GM19395 (cell line): ENCODE measurements at regions not wholly inside any gene's neighbourhood (a gene's known extent, or its start where the extent isn't known, plus 50 kb on each side); places are given as distances from the start of the nearest gene placed in this dataset.
"Not testable (repeated sequence)": the region's sequence is repeated elsewhere in the genome, so short reads cannot be mapped to it uniquely, and the experiment has no call there.

Experiments
- ATAC-seq: cut with Tn5 transposase; IDR thresholded peaks from one replicate; pipeline ENCODE4 v1.9.1; 2021; ENCODE audit warnings: mild to moderate bottlenecking, moderate library complexity; ENCODE audit not compliant: unreplicated experiment

DNA sequence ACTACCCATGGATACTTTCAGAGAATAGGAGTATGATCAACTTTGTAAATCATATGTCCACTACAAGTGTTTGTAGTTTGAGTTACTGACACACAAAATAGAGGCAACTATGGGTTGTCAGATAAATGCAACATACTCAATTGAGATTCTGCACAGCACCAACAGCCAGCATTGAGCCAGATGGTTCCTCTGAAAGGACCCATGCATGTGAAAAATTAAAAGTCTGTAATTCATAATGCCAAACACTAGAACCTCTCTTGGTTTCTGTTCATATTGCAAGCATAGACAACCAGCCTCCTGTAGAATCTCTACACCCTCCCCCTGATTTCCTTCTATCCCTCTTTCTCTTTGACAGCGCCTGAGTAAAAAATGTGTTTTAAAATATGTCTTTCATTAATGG, 831.0 kb downstream of the C12orf50 start:
- ATAC-seq, result no peak

DNA sequence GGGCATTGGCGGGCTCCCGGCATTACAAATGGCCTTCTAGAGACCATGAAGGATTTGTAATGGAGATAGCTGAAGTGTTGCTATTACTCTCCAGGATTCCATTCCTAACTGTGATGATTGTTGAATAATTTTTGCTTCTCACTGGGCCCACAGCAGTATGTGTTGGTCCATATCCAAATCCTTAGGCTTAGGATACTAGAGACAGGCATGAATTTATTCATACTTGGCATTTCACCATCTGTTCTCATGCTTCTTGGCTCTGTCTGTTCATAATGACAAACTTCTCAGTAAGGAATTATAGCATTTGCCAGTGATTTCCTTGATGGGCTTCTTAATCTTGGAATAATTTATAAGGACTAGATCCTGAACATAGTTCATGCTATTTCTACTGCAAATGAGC, 832.9 kb downstream of the C12orf50 start:
- no peak for ATAC-seq

DNA sequence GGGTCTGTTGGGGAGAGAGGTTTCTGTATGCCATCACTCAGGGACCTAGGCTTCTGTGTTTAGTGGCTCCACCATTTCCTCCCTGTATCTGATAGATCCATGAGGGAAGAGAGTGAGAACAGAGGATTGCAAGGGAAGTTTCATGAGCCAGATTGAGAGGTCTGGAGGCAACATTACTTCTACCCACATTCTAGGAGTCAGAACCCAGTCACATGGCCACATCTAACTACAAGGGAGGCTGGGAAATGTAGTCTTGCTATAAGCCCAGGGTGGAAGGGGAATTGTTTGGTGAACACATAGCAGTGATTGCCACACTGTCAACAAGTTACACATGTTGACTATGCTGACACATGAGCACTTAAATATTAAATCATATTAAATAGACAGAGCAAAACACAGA, 834.8 kb downstream of the C12orf50 start:
- not testable (repeated sequence) for ATAC-seq

DNA sequence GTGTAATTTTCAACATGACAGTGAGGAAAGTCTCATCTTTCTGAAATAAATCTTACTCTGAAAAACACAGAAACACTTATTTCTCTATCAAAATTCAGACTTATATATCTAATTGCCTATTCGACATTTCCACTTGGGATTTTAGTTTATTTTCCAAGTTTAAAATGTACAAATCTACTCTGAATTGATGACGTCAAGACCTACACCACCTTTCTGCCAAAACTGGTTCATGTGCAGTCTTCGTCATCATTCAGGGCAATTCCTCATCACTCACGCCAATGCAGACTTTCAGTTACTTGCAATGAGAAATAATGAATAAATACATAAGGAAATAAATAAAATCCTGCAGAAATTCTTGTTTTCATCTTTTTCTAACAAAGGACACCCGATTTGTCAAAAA, 843.8 kb downstream of the C12orf50 start:
- no peak for ATAC-seq

DNA sequence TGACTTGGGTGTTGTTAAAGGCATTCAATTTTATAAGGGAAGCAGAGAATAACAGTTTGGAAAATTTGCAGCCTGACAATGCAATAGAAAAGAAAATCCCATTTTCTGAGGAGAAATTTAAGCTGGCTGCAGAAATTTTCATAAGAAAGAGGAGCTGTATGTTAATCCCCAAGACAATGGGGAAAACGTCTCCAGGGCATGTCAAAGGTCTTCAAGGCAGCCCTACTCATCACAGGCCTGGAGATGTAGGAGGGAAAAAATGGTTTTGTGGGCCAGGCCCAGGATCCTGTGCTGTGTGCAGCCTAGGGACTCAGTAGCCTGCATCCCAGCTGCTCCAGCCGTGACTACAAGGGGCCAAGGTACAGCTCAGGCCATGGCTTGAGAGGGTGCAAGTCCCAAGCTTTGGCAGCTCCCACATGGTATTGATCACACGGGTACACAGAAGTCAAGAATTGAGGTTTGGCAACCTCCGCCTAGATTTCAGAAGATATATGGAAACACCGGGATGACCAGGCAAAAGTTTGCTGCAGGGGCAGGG, 846.4 kb downstream of the C12orf50 start:
- no peak for ATAC-seq

DNA sequence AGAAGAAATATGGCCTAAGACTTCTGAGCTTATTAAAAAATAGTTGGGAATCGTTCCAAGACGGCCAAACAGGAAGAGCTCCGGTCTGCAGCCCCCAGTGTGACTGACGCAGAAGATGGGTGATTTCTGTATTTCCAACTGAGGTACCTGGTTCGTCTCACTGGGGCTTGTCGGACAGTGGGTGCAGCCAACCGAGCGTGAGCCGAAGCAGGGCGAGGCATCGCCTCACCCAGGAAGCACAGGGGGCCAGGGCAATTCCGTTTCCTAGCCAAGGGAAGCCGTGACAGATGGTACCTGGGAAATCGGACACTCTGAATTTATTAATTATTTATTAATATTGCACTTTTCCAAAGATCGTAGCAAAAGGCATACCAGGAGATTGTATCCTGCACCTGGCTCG, 857.8 kb downstream of the C12orf50 start:
- ATAC-seq, result no peak

DNA sequence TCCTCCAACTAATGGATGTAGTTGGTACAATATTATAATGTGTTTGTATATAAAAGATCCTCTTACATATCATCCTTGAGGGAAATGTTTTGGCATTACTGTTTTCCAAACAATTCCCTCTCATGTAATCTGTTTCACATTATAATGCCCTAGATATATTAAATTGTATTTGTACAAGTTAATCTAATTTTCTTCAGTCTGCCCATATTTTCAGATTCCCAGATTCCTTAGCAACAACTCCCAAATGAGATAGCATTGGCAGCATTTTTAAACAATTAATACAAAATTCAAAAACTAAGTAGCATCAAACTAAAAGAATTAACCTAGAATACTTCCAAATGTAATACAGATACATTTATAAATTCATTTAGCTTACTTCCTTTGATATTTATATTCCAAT, 860.2 kb downstream of the C12orf50 start:
- ATAC-seq, result no peak

DNA sequence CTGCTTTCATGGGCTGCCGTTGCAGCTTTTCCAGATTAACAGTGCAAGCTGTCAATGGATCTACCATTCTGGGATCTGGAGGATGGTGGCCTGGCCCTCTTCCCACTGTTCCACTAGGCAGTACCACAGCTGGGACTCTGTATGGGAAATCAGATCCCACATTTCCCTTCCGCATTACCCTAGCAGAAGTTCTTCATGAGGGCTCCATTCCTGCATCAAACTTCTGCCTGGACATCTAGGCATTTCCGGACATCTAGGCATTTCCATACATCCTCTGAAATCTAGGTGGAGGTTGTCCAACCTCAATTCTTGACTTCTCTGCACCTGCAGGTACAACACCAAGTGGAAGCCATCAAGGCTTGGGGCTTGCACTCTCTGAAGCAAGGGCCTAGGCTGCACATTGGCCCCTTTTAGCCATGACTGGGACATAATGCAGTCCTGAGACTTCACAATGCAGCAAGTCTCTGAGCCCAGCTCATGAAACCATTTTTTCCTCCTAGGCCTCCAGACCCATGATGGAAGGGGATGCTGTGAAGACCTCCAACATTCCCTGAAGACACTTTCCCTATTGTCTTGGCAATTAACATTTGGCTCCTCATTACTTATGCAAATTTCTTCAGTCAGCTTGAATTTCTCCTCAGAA, 863.3 kb downstream of the C12orf50 start:
- no peak for ATAC-seq

DNA sequence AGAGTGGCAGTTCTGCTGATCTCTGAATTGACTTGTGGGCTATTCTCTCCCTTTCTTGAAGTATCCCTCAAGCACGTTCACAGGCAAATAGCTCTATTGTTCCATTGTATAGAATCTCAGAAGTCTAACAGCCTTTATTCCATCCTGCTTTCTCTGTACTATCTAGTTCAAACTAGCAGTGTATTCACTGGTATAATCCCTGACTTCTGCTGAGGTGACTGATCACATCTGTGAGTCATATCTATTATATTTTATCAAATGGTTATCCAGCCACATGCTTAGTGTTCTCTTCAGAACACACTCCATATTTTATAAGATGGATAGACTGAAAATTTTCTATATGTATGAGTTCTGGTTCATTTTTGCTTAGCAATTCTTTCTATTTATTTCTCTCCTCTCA, 866.1 kb downstream of the C12orf50 start:
- no peak for ATAC-seq

DNA sequence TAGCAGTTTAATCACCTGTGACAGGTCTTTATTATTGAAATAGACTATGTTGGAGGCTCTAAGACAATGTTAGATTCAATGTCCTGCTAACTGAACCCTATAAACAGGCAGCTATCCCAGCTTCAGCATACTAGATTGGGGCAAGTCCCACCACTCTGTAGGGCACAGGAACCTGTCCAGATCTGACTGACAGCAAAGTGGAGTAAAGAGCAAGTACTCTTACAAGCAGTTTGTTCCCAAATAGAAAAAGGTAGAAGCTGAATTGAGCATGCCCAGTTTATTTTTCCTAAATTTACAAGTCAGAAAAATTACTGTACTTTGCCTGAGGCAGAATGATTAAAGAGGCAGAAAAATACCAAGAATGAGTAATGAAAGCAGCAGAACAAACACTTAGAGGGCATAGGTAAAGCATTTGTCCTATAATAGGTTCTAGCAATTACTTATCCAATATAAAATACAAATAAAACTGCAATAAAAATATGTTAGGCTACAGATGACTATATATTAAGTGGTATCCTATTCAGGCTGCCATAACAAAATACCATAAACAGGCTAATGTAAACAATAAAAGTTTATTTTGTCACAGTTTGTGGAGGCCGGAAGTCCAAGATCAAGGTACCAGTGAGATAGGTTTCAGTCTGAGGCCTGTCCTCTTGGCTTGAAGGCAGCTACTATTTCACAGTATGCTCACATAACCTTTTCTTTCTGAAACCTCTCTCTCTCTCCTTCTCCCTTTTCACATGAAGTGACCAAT, 868.2 kb downstream of the C12orf50 start:
- no peak for ATAC-seq

DNA sequence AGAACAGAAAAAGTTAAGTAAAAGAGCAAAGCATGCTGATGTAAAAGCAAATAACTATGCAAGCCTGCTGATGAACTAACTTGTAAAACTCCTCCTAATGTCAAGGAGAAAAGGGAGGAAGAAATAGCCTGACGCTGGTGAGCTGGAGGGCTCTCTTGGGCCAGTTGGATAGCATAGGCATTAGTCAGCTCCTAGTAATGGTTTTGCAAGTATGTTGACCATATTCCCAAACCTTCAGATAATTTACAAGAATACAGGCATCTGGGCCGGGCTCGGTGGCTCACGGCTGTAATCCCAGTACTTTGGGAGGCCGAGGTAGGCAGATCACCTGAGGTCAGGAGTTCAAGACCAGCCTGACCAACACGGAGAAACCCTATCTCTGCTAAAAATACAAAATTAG, 871.4 kb downstream of the C12orf50 start:
- no peak for ATAC-seq

DNA sequence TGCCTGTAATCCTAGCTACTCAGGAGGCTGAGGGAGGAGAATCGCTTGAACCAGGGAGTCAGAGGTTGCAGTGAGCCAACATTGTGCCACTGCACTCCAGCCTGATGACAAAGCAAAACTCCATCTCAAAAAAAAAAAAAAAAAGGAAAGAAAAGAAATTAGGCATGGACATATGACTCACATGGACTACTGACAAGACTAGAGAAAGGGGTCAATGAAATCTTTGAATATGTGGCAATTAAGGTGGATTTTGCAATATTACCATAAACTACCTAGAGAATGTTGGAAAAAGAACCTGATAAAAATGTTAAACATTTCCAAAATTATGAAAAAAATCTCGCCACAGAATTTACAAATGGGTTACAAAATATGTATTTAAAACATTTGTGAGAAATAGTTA, 873.6 kb downstream of the C12orf50 start:
- no peak for ATAC-seq

DNA sequence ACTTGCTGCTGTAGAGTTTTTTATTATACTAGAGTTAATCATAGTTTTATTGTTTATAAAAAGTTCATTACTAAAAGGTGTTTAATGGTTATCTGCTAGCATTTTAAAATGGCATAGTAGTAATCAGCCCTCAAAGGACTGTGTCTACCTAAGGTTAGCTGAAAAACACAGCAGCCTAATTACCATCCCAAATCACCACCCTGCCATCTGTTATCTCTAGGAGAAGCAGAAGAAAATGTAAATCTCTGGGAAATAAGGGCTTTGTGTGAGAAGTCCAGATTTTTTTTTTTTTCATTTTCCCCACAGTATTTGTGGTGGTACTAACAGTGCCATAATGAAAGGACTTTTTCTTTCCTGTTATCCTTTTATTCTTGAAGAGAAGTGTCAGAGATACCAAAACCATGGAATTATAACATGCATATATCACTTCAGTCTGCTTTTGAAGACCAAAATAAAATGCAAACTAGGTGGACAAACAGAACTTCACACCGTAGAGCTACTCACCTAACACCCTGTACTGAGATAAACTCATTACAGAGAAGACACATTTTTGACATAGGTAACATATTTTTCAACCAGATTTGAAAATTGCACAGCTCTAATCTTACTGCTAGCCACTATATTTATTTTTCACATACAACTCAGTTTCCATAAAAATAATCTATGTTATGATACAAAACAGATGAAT, 876.2 kb downstream of the C12orf50 start:
- no peak for ATAC-seq

DNA sequence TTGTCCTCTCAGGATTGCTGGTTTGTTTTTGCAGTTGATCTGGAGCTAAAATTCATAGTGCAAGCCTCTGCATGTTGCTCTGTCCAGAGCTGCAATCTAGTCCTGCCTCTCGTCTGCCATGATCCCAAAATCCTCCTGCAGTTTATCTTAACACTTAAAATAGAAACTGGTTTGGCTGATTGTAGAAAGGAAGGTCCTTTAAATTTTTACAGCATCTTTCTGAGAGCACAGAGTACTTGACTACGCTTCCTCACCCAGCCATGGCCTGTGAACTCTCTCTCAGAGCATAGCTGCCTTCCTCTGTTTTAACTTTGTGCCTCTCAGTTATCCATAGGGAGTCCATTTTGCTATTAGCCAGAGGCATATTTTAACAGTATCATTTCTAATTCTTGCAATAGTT, 877.1 kb downstream of the C12orf50 start:
- ATAC-seq, result no peak

DNA sequence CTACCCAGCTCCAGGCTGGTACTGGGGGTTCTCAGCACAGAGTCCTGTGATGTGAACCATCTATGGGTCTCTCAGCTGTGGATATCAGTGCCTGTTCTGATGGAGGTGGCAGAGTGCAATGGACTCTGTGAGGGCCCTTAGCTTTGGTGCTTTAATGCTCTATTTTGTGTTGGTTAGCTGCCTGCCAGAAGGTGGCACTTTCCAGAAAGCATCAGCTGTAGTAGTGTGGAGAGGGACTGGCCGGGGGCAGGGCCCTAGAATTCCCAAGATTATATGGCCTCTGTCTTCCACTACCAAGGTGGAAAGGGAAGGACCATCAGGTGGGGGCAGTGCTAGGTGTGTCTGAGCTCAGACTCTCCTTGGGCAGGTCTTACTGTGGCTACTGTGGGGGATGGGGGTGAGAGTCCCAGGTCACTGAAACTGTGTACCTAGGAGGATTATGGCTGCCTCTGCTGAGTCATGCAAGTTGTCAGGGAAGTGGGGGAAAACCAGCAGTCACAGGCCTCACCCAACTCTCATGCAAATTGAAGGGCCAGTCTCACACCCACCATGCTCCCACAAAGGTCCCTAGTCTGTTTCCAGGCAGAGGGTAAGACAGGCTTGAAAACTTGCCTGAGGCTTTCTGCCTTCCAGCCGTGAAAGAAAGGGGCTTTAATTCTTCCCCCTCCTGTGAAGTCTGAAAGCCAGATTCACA, 878.1 kb downstream of the C12orf50 start:
- peak; percentile 84 for ATAC-seq

DNA sequence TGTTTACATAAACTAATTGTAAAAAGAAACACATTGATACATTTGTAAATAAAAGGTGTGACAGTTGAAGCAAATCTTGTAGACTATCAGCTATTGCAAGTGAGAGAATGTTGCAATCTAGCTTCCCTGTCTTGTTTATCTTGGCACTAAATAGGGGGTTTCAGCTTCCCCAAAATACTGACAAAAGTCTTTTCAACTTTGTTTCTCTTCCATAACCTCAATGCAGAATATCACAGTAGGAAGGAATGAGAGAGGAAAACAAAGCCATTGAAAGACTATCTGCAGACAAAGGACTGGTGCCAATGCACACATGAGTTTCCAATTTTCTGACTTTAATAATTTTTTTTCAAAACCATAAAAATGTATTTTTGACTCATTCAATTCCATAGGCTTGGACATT, 886.2 kb upstream of the MGAT4C start:
- no peak for ATAC-seq

DNA sequence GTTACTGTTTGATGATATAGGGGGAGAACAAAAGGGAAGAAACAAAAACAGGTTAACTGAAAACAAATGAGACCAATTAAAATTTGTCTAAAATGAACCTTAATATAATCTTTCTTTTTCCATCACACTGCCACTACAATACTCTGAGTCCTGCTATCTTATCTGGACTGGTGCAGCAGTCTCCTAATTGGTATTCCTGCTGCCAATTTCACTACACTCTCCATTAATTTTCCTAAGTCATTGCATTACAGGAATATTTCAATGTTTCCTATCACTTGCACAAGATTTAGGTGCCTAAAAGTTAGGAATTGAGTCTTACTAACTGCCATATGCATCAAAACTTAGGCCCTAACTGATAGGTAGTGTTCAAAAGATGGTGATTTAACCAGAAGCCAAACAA, 884.9 kb upstream of the MGAT4C start:
- ATAC-seq, result no peak

DNA sequence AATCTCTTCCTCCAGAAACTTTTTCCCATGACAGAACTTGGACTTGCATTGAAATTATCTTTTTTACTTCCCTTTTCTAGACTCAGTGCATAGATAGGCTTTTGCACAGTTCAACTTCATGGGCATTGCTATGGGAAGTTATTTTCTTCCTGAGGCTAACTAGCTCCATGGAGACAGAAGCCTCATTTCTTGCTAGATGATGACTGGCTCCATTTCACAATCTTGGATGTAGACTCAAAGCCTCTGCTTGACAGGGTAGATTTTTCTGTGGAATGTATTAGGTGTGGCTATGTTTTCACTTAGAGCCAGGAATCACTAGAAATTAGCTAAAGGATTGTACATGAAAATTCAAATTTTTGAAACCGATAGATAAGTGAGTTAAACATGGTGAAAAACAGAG, 884.1 kb upstream of the MGAT4C start:
- ATAC-seq, result no peak

DNA sequence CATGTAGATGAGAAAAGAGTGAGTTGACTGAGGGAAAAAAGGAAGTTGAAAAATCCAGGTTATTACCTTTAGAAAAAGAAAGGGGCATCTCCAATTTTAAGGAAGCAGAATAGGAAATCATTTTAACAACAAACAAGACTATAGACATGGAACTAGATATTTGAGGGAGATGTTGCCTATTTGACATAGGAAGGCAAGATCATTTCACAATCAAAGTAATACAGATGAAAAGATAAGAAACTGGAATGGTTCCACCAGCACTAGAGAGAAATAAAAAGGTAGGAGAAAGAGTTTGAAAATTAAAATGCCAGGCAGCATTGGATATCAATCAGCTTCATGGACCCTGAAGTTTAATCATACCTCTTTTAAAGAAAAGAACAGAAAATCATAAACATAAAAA, 881.0 kb upstream of the MGAT4C start:
- no peak for ATAC-seq

DNA sequence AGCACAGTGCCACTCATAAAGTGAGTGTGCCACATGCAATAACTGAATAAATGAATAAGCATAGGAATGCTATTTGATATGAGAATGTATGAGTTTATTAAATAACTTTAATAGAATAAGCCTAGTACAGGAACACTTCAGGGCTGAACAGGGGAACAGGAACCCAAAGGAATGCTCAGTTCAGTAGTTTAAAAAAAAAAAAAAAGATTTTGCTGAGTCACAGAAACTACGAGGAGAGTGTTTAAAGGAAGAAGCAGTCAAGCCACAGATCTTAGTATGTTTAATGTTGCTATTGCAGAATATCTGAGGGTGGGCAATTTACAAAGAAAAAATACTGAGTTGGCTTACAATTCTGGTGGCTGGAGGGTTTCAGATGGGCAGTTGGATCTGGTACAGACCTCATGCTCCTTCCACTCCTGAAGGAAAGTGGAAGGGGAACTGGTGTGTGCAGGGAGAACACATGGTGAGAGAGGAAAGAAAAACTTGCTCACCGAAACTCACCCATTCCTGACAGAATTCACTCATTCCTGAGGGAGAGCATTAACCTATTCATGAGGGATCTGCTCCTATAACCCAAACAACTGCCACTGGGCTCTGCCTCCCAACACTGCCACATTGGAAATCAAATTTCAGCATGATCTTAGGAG, 880.3 kb upstream of the MGAT4C start:
- ATAC-seq, result no peak

DNA sequence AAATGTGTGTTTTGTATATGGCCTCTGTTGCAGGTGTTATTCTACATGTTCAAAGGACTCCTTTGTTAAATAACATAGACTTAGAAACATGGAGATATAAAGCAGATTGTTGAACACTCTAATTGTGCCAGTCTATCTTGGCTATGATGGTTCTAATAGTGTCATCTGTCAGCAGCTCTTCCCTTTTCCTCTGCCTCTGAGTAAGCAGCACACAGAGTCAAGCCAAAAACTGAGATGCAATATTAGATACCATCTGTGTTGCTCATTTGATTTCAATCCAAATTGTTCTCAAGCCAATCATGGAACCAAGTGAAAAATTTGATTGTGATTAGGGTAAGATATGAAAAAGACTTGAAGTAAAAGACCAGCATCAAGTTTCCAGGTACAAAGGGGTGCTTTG, 871.1 kb upstream of the MGAT4C start:
- no peak for ATAC-seq
